Kasumi-1 (cell line): ENCODE measurements at regions not wholly inside any gene's neighbourhood (a gene's known extent, or its start where the extent isn't known, plus 50 kb on each side); places are given as distances from the start of the nearest gene placed in this dataset.
A peak's percentile ranks its signal among the peaks of the same experiment; 100 is the strongest.
"Not testable (repeated sequence)": the region's sequence is repeated elsewhere in the genome, so short reads cannot be mapped to it uniquely, and the experiment has no call there.

Experiments
- DNase-seq, 2 experiments: peaks; one replicate each; lab custom pipeline; 2025; lab: John Stamatoyannopoulos, UW

DNA sequence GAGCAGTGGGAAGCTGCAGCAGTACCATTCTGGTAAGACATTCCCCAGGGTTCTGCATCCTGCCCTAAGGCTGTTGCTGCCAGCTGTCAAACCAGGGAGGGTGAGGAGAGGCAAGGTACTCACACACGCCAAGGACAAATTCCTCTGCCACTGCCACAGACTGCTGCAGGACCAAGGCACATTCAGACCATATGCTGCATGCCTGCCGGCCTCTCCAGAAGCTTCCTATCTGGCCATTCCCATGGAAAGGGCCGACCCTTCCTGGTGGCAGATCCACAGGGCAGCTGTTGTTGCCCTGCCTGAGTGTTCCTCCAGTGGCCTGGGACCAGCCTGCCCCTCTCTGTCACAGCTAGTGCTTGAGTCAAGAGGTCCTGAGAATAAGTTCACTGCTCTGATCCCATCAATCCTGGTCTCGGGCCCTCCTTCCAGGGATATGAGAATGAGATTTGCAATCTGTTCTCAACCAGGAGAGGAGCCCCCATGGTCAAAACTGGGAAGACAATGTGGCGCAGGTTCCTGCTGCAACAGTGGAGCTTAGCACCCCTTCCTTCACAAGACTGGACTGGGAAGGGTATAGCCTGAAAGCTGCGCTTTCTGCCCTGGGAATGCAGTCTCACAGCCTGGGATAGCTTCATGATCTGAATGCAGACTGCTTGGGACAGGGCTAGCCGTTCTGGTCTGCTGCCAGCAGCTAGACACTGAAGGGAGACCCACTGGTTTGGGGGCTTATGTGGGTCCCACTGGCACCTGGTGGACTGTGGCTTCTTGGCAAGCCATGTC lies 342.5 kb upstream of the NDST3 start:
- no peak for DNase-seq

GRCh38 chr4:117692538-117692937 lies 341.7 kb upstream of the NDST3 start:
- no peak for DNase-seq

- DNase-seq, result no peak
These were observed 334.7 kb upstream of the NDST3 start for GRCh38 chr4:117699595-117699994.

- DNase-seq, result peak; percentile 35 to 46
These were observed 334.0 kb upstream of the NDST3 start for GRCh38 chr4:117700111-117700892.

DNA sequence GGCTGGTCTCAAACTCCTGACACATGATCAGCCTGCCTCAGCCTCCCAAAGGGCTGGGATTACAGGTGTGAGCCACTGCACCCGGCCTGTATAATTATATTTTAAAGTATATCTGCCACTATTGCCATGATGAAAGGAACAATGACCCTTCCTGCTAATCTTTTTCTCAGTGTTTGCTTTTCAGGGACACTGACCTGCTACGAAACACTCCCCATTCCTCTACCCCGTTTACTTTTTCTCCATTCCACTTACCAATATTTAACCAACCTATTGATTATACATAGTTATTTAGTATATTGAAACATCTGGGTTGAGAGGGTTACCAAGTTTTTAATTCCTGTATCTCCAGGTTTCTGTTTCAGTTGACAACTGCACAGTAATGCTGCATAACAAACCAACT lies 331.9 kb upstream of the NDST3 start:
- no peak for DNase-seq

- no peak for DNase-seq
These were observed 329.6 kb upstream of the NDST3 start for GRCh38 chr4:117704721-117705120.

DNA sequence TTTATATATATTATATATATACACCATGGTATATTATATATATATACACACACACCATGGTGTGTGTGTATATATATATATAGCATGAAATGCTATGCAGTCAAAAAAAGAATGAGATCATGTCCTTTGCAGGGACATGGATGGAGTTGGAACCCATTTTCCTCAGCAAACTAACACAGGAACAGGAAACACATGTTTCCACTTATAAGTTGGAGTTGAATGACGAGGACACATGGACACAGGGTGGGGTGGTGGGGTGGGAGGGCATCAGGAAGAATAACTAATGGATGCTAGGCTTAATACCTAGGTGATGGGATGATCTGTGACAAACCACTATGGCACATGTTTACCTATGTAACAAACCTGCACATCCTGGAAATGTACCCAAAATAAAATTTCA lies 293.6 kb upstream of the NDST3 start:
- DNase-seq, result peak; percentile 3 to 44

- DNase-seq, result not testable (repeated sequence)
These were observed 288.9 kb upstream of the NDST3 start for GRCh38 chr4:117745379-117745778.

DNA sequence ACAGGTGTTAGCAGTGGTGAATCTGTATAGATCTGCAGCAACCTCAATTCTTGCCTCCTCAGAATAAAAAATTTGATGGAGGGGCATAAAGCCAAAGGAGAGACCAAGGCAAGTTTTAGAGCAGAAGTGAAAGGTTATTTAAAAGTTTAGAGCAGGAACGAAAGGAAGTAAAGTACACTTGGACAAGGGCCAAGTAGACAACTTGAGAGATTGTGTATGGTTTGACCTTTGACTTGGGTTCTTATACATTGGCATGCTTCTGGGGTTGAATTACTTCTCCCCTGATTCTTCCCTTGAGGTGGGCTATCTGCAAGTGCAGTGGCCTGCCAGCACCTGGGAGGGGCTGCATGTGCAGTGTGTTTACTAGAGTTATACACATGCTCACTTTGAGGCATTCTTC lies 278.8 kb upstream of the NDST3 start:
- no peak for DNase-seq

GRCh38 chr4:117768610-117769009 lies 265.7 kb upstream of the NDST3 start:
- DNase-seq, result no peak

DNA sequence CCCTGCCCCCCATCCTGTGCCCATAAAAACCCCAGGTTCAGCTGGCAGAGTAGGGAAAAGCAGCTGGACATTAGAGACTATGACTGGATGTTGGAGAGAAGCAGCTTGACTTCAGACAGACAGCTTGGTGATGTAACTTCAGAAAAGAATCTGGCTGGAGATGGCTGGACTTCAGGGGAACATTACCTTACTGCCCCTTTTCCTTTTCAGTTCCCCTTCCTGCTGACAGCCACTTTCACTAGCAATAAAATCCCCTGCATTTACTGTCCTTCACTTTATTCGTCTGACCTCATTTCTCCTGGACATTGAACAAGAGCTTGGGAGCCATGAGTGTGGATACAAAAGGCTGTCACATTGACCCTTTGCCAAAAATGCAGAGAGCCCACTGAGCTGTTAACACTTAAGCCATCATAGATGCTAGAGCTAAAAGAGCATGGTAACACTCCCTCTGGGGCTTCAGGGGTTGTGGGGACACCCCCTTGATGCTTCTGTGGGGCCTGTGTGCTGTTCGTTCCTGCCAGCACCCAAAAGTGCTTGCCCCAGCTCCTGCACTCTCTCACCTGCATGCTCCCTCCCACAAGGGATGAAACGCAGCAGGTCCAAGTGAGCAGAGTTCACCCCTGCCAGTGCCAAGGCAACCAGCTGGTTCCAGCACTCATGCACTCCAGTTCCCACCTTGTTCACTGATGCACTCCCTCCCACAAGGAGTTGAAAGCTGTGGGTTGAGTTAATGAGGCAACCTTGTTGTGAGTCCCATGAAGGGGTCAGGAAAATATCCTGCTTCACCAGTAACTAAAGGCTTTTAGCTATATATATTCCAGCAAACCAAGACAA lies 263.8 kb upstream of the NDST3 start:
- DNase-seq, result no peak

GRCh38 chr4:117771647-117772337 lies 262.5 kb upstream of the NDST3 start:
- peak in 1 of 2 experiments; percentile 9 for DNase-seq

- no peak for DNase-seq
These were observed 261.0 kb upstream of the NDST3 start for GRCh38 chr4:117773064-117773936.

DNA sequence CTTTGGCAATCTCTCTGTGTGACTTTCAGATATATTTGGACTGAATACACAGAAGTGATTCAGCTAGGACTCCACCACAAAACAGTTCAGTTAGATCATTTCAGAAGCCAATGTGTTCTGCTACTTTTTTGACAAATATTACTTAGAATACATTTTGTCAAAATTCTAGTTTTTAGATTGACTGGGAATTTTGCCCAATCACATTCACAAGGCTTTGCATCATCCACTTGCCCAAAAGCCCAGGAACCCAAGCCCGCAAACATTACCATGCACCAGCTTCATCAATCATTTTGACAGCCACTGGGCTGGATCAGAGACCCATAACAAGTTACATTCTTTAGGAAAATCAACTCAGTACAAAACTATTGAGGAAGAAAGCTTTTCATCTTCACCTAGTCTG lies 256.6 kb upstream of the NDST3 start:
- DNase-seq, result no peak

DNA sequence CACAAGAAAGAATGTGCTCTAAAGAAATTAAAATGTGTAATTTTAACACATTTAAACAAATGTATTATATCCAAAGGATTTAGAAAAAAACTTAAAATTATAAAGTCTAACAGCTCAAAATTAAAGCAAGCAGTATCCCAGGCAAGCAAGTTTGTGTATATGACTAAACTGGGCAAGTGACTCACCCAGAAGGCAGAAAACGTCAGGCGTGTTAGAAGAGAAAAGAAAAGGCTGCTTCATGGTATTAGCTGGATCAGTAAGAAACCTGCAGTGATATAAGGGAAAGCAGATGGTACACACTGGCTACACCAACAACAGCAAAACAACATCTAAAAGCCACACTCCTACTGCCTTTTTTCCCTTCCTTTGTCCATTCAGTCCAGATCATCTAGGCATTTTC lies 250.6 kb upstream of the NDST3 start:
- no peak for DNase-seq

DNA sequence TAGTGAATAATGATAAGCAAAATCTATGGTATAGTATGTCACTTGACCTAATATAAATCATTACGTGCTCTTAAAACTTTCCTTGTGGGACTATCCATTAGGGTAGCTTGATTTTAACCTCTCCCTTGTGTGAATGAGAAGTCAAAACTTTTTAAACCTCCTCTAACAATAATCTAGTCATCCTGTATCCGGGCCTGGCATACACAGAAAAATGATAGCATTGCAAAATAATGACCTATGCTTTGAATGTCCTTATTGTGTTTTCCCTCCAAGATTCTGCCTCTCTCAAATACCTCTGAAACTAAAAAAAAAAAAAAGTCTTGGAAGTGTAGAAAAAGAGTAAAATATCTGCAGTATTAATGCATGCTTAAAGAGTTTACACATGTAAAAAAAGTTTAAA lies 250.0 kb upstream of the NDST3 start:
- DNase-seq, result no peak

GRCh38 chr4:117786566-117786965 lies 247.7 kb upstream of the NDST3 start:
- no peak for DNase-seq

DNA sequence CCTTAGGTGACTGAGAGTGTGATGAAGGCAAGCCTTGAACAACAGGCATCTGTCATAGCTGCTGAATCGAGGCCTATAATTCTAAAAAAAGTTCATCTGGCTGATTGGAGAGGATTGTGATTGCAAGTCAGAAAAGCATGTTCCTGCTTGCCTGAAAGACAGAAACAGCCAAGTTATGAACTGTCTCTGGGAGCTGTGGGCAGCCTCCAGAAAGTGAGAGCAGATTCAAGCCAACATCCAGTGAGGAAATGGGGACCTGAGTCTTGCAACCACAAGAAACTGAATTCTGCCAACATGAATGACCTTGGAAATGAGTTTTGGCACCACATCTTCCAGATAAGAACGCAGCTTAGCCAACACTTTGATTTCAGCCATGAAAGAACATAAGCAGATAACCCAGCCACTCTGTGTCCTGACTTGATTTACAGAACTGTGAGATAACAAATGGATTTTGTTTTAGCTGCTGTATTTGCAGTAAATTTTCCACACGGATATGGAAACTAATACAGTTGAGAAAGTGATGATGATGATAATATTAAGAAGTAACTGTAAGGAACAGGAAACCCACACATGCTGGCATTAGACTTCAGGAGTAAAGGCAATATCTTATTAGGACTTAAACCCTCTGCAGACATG lies 240.3 kb upstream of the NDST3 start:
- DNase-seq, result no peak

DNA sequence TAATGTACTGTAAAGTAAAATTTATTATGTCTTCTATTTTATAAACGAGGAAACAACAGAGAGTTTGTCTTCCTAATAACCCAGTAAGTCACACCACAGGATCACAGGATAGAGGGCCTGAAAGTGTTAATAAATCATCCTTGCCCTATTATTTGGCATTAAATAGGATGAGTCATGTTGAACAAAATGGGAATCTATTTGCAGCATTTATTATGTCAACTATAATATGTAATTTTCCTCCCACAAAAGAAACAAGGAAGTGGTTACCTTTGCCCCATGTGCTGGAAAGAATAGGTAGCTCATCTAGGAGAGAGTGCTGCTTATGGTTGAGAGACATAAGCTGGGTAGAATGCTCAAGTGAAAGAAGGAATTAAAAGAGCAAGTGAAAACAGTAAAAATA lies 237.6 kb upstream of the NDST3 start:
- no peak for DNase-seq

GRCh38 chr4:117800636-117801035 lies 233.7 kb upstream of the NDST3 start:
- no peak for DNase-seq
